ENCODE measurements at regions not wholly inside any gene's neighbourhood (a gene's known extent, or its start where the extent isn't known, plus 50 kb on each side); places are given as distances from the start of the nearest gene placed in this dataset.
"Not testable (repeated sequence)": the region's sequence is repeated elsewhere in the genome, so short reads cannot be mapped to it uniquely, and the experiment has no call there.

GRCh38 chr16:13631916-13632315 lies 288.0 kb upstream of the ERCC4 start:
- peaks cover 0 to 7% (median 0%) of the 10 kb centered on the region in 5 donors for H3K27me3 Mint-ChIP-seq
- no peaks in the 10 kb centered on the region for H3K4me1 Mint-ChIP-seq
- H3K4me3 Mint-ChIP-seq, result no peak overlapping the region
- ATAC-seq (no peak), DNase-seq (no peak)
- H3K27ac Mint-ChIP-seq, result no peak overlapping the region
- POLR2A ChIA-PET, result no interaction called here
- H3K36me3 Mint-ChIP-seq, result no peaks in the 10 kb centered on the region
- peaks cover 0 to 8% (median 2%) of the 10 kb centered on the region in 9 donors for H3K9me3 Mint-ChIP-seq

- H3K4me3 Mint-ChIP-seq, H3K4me1 Mint-ChIP-seq, H3K27ac Mint-ChIP-seq, H3K36me3 Mint-ChIP-seq, H3K9me3 Mint-ChIP-seq, H3K27me3 Mint-ChIP-seq, ATAC-seq, POLR2A ChIA-PET: not testable (repeated sequence)
- DNase-seq, result peak in 1 of 10 donors; percentile 13
Observed at GRCh38 chr16:13632504-13632903, 287.4 kb upstream of the ERCC4 start.

GRCh38 chr16:13633391-13633861 lies 286.5 kb upstream of the ERCC4 start:
- ATAC-seq, result no peak

GRCh38 chr16:13634253-13634652 lies 285.7 kb upstream of the ERCC4 start:
- H3K4me1 Mint-ChIP-seq, result no peaks in the 10 kb centered on the region
- no peak for ATAC-seq
- H3K4me3 Mint-ChIP-seq, result no peak overlapping the region
- H3K27ac Mint-ChIP-seq, result no peak overlapping the region
- peaks cover 0 to 5% (median 0%) of the 10 kb centered on the region in 3 donors for H3K36me3 Mint-ChIP-seq
- DNase-seq, result no peak
- peaks cover 0 to 8% (median 3%) of the 10 kb centered on the region in 5 donors for H3K27me3 Mint-ChIP-seq
- POLR2A ChIA-PET, result no interaction called here
- H3K9me3 Mint-ChIP-seq, result peaks cover 0 to 12% (median 2%) of the 10 kb centered on the region in 9 donors

More at GRCh38 chr16:13633391-13633861, 286.5 kb upstream of the ERCC4 start:
- H3K27me3 Mint-ChIP-seq, result peaks cover 0 to 8% (median 2%) of the 10 kb centered on the region in 5 donors
- H3K9me3 Mint-ChIP-seq, result peaks cover 0 to 12% (median 2%) of the 10 kb centered on the region in 9 donors
- no peak overlapping the region for H3K27ac Mint-ChIP-seq
- H3K36me3 Mint-ChIP-seq, result peaks cover 0 to 4% (median 0%) of the 10 kb centered on the region in 3 donors
- no peak overlapping the region for H3K4me3 Mint-ChIP-seq
- H3K4me1 Mint-ChIP-seq, result no peaks in the 10 kb centered on the region
- POLR2A ChIA-PET, result no interaction called here
- DNase-seq, result no peak

- DNase-seq, result no peak
- H3K27me3 Mint-ChIP-seq, result peaks cover 0 to 8% (median 3%) of the 10 kb centered on the region in 5 donors
- H3K4me3 Mint-ChIP-seq, result no peak overlapping the region
- POLR2A ChIA-PET, result no interaction called here
- H3K36me3 Mint-ChIP-seq, result peaks cover 0 to 5% (median 0%) of the 10 kb centered on the region in 3 donors
- H3K27ac Mint-ChIP-seq, result no peak overlapping the region
- H3K4me1 Mint-ChIP-seq, result no peaks in the 10 kb centered on the region
- H3K9me3 Mint-ChIP-seq, result peaks cover 0 to 13% (median 2%) of the 10 kb centered on the region in 9 donors
- ATAC-seq, result no peak
Observed at GRCh38 chr16:13634959-13635358, 285.0 kb upstream of the ERCC4 start.

- Mint-ChIP-seq H3K36me3 (peaks cover 0 to 8% (median 0%) of the 10 kb centered on the region in 3 donors), H3K4me3 (no peak overlapping the region), H3K27ac (no peak overlapping the region), H3K27me3 (peaks cover 0 to 15% (median 7%) of the 10 kb centered on the region in 5 donors), H3K4me1 (no peaks in the 10 kb centered on the region), H3K9me3 (peaks cover 0 to 17% (median 4%) of the 10 kb centered on the region in 9 donors)
- ATAC-seq (no peak), DNase-seq (no peak)
- POLR2A ChIA-PET, result no interaction called here
Observed at GRCh38 chr16:13638218-13638617, 281.7 kb upstream of the ERCC4 start.

GRCh38 chr16:13643412-13643811 lies 276.5 kb upstream of the ERCC4 start:
- H3K27ac Mint-ChIP-seq, result no peak overlapping the region
- ATAC-seq (no peak), DNase-seq (no peak)
- H3K4me3 Mint-ChIP-seq, result no peak overlapping the region
- POLR2A ChIA-PET, result no interaction called here
- peaks cover 0 to 14% (median under 1%) of the 10 kb centered on the region in 9 donors for H3K9me3 Mint-ChIP-seq
- peaks cover 0 to 4% (median 0%) of the 10 kb centered on the region in 3 donors for H3K36me3 Mint-ChIP-seq
- H3K27me3 Mint-ChIP-seq, result peaks cover 2 to 27% (median 10%) of the 10 kb centered on the region in 5 donors
- H3K4me1 Mint-ChIP-seq, result no peaks in the 10 kb centered on the region

- no peak overlapping the region for H3K4me3 Mint-ChIP-seq
- H3K4me1 Mint-ChIP-seq, result no peaks in the 10 kb centered on the region
- H3K27me3 Mint-ChIP-seq, result peaks cover 2 to 27% (median 12%) of the 10 kb centered on the region in 5 donors
- ATAC-seq, result no peak
- no peak overlapping the region for H3K27ac Mint-ChIP-seq
- peaks cover 0 to 9% (median 2%) of the 10 kb centered on the region in 9 donors for H3K9me3 Mint-ChIP-seq
- POLR2A ChIA-PET, result no interaction called here
- no peak for DNase-seq
- H3K36me3 Mint-ChIP-seq, result peaks cover 0 to 4% (median 0%) of the 10 kb centered on the region in 3 donors
Observed at GRCh38 chr16:13645601-13646245, 274.2 kb upstream of the ERCC4 start.

- ATAC-seq (no peak), DNase-seq (no peak)
- no peaks in the 10 kb centered on the region for H3K4me1 Mint-ChIP-seq
- peaks cover 0 to 8% (median 0%) of the 10 kb centered on the region in 9 donors for H3K9me3 Mint-ChIP-seq
- no peaks in the 10 kb centered on the region for H3K36me3 Mint-ChIP-seq
- no peak overlapping the region for H3K4me3 Mint-ChIP-seq
- POLR2A ChIA-PET, result no interaction called here
- no peak overlapping the region for H3K27ac Mint-ChIP-seq
- H3K27me3 Mint-ChIP-seq, result peaks cover 0 to 4% (median 0%) of the 10 kb centered on the region in 5 donors
Observed at GRCh38 chr16:13660807-13661206, 259.1 kb upstream of the ERCC4 start.

GRCh38 chr16:13665876-13666275 lies 254.1 kb upstream of the ERCC4 start:
- H3K4me1 Mint-ChIP-seq, result no peaks in the 10 kb centered on the region
- no peak overlapping the region for H3K4me3 Mint-ChIP-seq
- H3K27me3 Mint-ChIP-seq, result peaks cover 0 to 12% (median 2%) of the 10 kb centered on the region in 5 donors
- no peak overlapping the region for H3K27ac Mint-ChIP-seq
- POLR2A ChIA-PET, result no interaction called here
- peaks cover 0 to 8% (median 2%) of the 10 kb centered on the region in 9 donors for H3K9me3 Mint-ChIP-seq
- DNase-seq, result no peak
- ATAC-seq, result no peak
- H3K36me3 Mint-ChIP-seq, result peaks cover 0 to 5% (median 0%) of the 10 kb centered on the region in 3 donors

GRCh38 chr16:13672196-13672595 lies 247.8 kb upstream of the ERCC4 start:
- H3K36me3 Mint-ChIP-seq, result peaks cover 0 to 9% (median 0%) of the 10 kb centered on the region in 3 donors
- DNase-seq (no peak), ATAC-seq (no peak)
- H3K27ac Mint-ChIP-seq, result no peak overlapping the region
- H3K4me1 Mint-ChIP-seq, result no peaks in the 10 kb centered on the region
- POLR2A ChIA-PET, result no interaction called here
- peaks cover 0 to 17% (median 4%) of the 10 kb centered on the region in 9 donors for H3K9me3 Mint-ChIP-seq
- no peak overlapping the region for H3K4me3 Mint-ChIP-seq
- H3K27me3 Mint-ChIP-seq, result peaks cover 0 to 21% (median 5%) of the 10 kb centered on the region in 5 donors

GRCh38 chr16:13680021-13680889 lies 239.7 kb upstream of the ERCC4 start:
- no peaks in the 10 kb centered on the region for H3K4me1 Mint-ChIP-seq
- DNase-seq (no peak), ATAC-seq (no peak)
- POLR2A ChIA-PET, result no interaction called here
- H3K9me3 Mint-ChIP-seq, result peaks cover 0 to 12% (median 4%) of the 10 kb centered on the region in 9 donors
- no peak overlapping the region for H3K27ac Mint-ChIP-seq
- H3K36me3 Mint-ChIP-seq, result no peaks in the 10 kb centered on the region
- H3K4me3 Mint-ChIP-seq, result no peak overlapping the region
- H3K27me3 Mint-ChIP-seq, result peaks cover 0 to 11% (median 5%) of the 10 kb centered on the region in 5 donors
